Vagina (tissue), 2 donors: ENCODE measurements at regions not wholly inside any gene's neighbourhood (a gene's known extent, or its start where the extent isn't known, plus 50 kb on each side); places are given as distances from the start of the nearest gene placed in this dataset.

ENCODE experiments used
- DNase-seq, 2 donors: peaks; one replicate each; pipeline ENCODE4 v3.0.0-alpha.2; 2017; ENCODE audit errors: extremely low spot score in 2 of 2
- H3K27ac ChIP-seq: fragments of 200-600 bp; sonication (generic); one replicate; pipeline ENCODE4 v1.5.1; 2019
- H3K27me3 ChIP-seq: fragments of 200-600 bp; sonication (generic); one replicate; pipeline ENCODE4 v1.5.1; 2019
- H3K36me3 ChIP-seq, 2 donors: fragments of 200-600 bp; sonication (generic); one replicate each; pipeline ENCODE4 v1.5.1; 2017 to 2019
- H3K4me1 ChIP-seq: fragments of 200-600 bp; sonication (generic); one replicate; pipeline ENCODE4 v1.5.1; 2019
- H3K4me3 ChIP-seq, 2 donors: fragments of 200-600 bp; sonication (generic); 1 replicate in 1 of 2; 2 replicates in 1 of 2; pipeline ENCODE4 v1.5.1; 2016 to 2019
- H3K9me3 ChIP-seq: fragments of 200-600 bp; sonication (generic); one replicate; pipeline ENCODE4 v1.5.1; 2019
- CTCF ChIP-seq, 3 experiments: fragments of 450-650 bp in 2 of 3; fragments of 200-600 bp in 1 of 3; sonication (generic) in 1 of 3; IDR thresholded peaks; one replicate each; pipeline ENCODE4 v1.5.1; 2017 to 2019; ENCODE audit warnings: antibody characterized with exemption in 3 of 3, mild to moderate bottlenecking in 2 of 3, moderate library complexity in 2 of 3
- POLR2A ChIP-seq, 2 donors: fragments of 450-650 bp; IDR thresholded peaks; one replicate each; pipeline ENCODE4 v1.6.1; 2017; ENCODE audit warnings: antibody characterized with exemption in 2 of 2, mild to moderate bottlenecking in 2 of 2, moderate library complexity in 2 of 2
- POLR2AphosphoS5 ChIP-seq, 2 donors: sonication (generic); formaldehyde crosslinking; IDR thresholded peaks; one replicate each; pipeline ENCODE4 v1.9.0; 2017; ENCODE audit warnings: antibody characterized with exemption in 2 of 2, mild to moderate bottlenecking in 2 of 2, low read depth in 1 of 2; ENCODE audit not compliant: insufficient read depth in 1 of 2
- intact Hi-C: fragments of 100-400 bp; cut with DNase I; formaldehyde crosslinking; loops from one replicate; pipeline ENCODE4 v1.15.1; 2023

- Histone ChIP-seq H3K9me3 (no peaks in the 10 kb centered on the region), H3K27ac (no peak overlapping the region), H3K36me3 (no peaks in the 10 kb centered on the region), H3K4me1 (peaks cover 15% of the 10 kb centered on the region), H3K27me3 (no peaks in the 10 kb centered on the region), H3K4me3 (no peak overlapping the region)
- no peak for DNase-seq
- no peak for TF ChIP-seq POLR2AphosphoS5 (IDR thresholded peaks at IDR 0.05; ENCODE audit: insufficient read depth in 1 of 2, low read depth in 1 of 2)
- TF ChIP-seq POLR2A (IDR thresholded peaks at IDR 0.05) = no peak
- TF ChIP-seq CTCF (IDR thresholded peaks at IDR 0.05) = no peak
- intact Hi-C loops = no loop called here
These were observed 132.1 kb downstream of the RHOU start for GRCh38 chr1:228867108-228867950.

DNA sequence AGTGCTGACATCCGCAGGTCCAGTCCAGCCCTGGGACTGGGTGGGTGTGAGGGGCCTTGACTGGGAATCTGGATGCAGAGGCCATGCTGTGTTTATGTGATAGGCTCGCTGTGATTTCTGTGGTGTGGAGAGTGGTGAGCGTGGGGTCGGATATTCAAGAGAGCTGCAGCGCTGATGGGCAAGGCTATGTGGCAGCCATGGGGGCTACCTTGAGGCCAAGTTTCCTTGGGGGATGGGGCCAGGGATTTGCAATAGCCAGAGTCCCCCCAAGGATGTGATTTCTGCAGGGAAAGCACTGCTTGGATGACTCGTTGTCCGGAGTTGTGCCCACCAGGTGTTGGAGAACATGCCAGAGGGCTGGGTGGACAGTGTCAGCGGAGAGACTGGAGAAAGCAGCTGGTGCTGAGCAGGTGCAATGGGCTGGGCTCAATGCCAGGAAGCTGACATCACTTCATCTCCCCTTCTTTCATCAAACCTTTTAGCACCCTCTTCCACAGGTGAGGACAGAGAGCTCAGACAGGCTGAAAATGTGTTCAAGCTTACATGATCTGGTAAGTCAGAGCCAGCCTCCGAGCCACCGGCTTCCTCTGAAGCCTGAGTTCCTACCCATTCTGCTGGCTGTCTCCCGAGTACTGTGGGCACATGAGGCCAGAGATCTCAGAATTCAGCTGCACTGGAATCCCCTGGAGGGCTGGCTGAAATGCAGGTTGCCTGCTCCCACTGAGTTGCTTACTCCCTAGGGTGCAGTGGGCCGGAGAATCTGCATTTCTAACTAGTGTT lies 132.9 kb downstream of the RHOU start:
- Histone ChIP-seq H3K27me3 (no peaks in the 10 kb centered on the region), H3K4me3 (no peak overlapping the region), H3K36me3 (no peaks in the 10 kb centered on the region), H3K4me1 (peaks cover 11% of the 10 kb centered on the region), H3K9me3 (no peaks in the 10 kb centered on the region), H3K27ac (no peak overlapping the region)
- TF ChIP-seq POLR2AphosphoS5 (IDR thresholded peaks at IDR 0.05; ENCODE audit: insufficient read depth in 1 of 2, low read depth in 1 of 2) (no peak), CTCF (IDR thresholded peaks at IDR 0.05) (no peak), POLR2A (IDR thresholded peaks at IDR 0.05) (no peak)
- DNase-seq = peak in 1 of 2 donors; percentile 77
- intact Hi-C loops = no loop called here

- intact Hi-C loops = no loop called here
- no peak for DNase-seq
These were observed 133.4 kb downstream of the RHOU start for GRCh38 chr1:228868731-228869024.

DNA sequence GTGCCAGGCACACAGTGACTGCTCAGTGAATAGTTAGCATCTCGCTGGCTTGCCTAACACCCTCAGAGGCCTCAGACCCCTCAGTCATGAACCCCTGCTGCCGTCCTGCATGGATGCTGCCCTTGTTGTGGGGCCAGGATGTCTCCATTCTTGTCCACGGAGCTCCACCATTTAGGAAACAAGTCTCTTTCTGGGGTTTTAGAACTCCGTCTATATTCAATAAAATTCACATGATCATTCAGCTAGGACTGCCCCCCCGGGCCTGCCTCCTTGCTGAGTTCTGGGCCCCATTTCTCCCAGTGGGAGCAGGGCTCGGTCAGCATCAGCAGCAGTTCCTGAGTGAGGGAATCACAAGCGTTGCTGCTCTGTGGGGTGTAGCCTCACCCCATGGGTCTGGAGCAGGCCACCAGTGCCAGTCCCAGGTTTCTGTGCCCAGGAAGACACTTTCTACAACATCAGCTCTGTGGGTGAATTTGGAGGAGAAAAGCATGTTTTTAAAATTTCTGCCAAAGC lies 134.1 kb downstream of the RHOU start:
- H3K27ac ChIP-seq = no peak overlapping the region
- DNase-seq = no peak
- intact Hi-C loops = no loop called here
- no peak overlapping the region for H3K4me3 ChIP-seq
- H3K4me1 ChIP-seq = peaks cover 11% of the 10 kb centered on the region
- H3K36me3 ChIP-seq = no peaks in the 10 kb centered on the region
- no peaks in the 10 kb centered on the region for H3K27me3 ChIP-seq
- H3K9me3 ChIP-seq = no peaks in the 10 kb centered on the region
- TF ChIP-seq CTCF (IDR thresholded peaks at IDR 0.05) = no peak
- TF ChIP-seq POLR2A (IDR thresholded peaks at IDR 0.05) = no peak
- TF ChIP-seq POLR2AphosphoS5 (IDR thresholded peaks at IDR 0.05; ENCODE audit: insufficient read depth in 1 of 2, low read depth in 1 of 2) = no peak

More at GRCh38 chr1:228868731-228869024, 133.4 kb downstream of the RHOU start:
- no peak overlapping the region for H3K27ac ChIP-seq
- TF ChIP-seq POLR2A (IDR thresholded peaks at IDR 0.05) (no peak), POLR2AphosphoS5 (IDR thresholded peaks at IDR 0.05; ENCODE audit: insufficient read depth in 1 of 2, low read depth in 1 of 2) (no peak), CTCF (IDR thresholded peaks at IDR 0.05) (no peak)
- H3K9me3 ChIP-seq = no peaks in the 10 kb centered on the region
- no peaks in the 10 kb centered on the region for H3K27me3 ChIP-seq
- no peak overlapping the region for H3K4me3 ChIP-seq
- peaks cover 11% of the 10 kb centered on the region for H3K4me1 ChIP-seq
- no peaks in the 10 kb centered on the region for H3K36me3 ChIP-seq
